Skeletal muscle tissue (tissue), 3 donors: ENCODE measurements at regions not wholly inside any gene's neighbourhood (a gene's known extent, or its start where the extent isn't known, plus 50 kb on each side); places are given as distances from the start of the nearest gene placed in this dataset.
A peak's percentile ranks its signal among the peaks of the same experiment; 100 is the strongest.
"Not testable (repeated sequence)": the region's sequence is repeated elsewhere in the genome, so short reads cannot be mapped to it uniquely, and the experiment has no call there.

Experiments
- H3K27ac ChIP-seq: one replicate; pipeline ENCODE4 v1.7.0; 2013; ENCODE audit warnings: mild to moderate bottlenecking, low read depth, low read length, inconsistent platforms
- H3K27me3 ChIP-seq, 3 donors: one replicate each; pipeline ENCODE4 v1.7.0; 2013; ENCODE audit warnings: low read length in 3 of 3; ENCODE audit not compliant: control insufficient read depth in 3 of 3, insufficient read depth in 3 of 3
- H3K36me3 ChIP-seq, 3 donors: one replicate each; pipeline ENCODE4 v1.7.0; 2013; ENCODE audit warnings: low read length in 3 of 3; ENCODE audit not compliant: control insufficient read depth in 3 of 3, insufficient read depth in 3 of 3
- H3K4me1 ChIP-seq, 3 donors: one replicate each; pipeline ENCODE4 v1.7.0; 2013; ENCODE audit warnings: low read length in 3 of 3, mild to moderate bottlenecking in 3 of 3; ENCODE audit not compliant: control insufficient read depth in 3 of 3, insufficient read depth in 3 of 3
- H3K4me3 ChIP-seq, 3 donors: one replicate each; pipeline ENCODE4 v1.7.0; 2013; ENCODE audit warnings: low read length in 3 of 3
- H3K9ac ChIP-seq, 3 donors: one replicate each; pipeline ENCODE4 v1.7.0; 2013; ENCODE audit warnings: low read length in 3 of 3, mild to moderate bottlenecking in 3 of 3, moderate library complexity in 2 of 3, low read depth in 1 of 3
- H3K9me3 ChIP-seq, 3 donors: one replicate each; pipeline ENCODE4 v1.7.0; 2013; ENCODE audit warnings: low read length in 3 of 3; ENCODE audit not compliant: control insufficient read depth in 3 of 3
- donor health status: Osteomylitis.

- no peak overlapping the region for H3K27ac ChIP-seq
- no peak overlapping the region for H3K4me3 ChIP-seq
- H3K27me3 ChIP-seq: peaks cover 0 to 3% (median 0%) of the 10 kb centered on the region in 3 donors
Observed at GRCh38 chrX:96556886-96557285, 127.8 kb upstream of the DIAPH2 start.

DNA sequence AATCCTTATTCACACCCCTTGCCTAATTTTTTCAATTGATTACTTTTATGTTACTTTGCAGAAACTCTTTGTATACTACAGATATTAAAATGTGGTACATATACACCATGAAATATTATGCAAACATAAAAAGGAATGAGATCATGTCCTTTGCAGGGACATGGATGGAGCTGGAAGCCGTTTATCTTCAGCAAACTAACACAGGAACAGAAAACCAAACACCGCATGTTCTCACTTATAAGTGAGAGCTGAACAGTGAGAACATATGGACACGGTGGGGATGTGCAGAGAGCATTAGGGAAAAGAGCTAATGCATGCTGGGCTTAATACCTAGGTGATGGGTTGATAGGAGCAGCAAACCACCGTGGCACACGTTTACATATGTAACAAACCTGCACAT lies 123.5 kb upstream of the DIAPH2 start:
- H3K27me3 ChIP-seq, H3K9me3 ChIP-seq, H3K27ac ChIP-seq, H3K4me1 ChIP-seq, H3K36me3 ChIP-seq, H3K9ac ChIP-seq, H3K4me3 ChIP-seq: not testable (repeated sequence)

More at GRCh38 chrX:96556886-96557285, 127.8 kb upstream of the DIAPH2 start:
- H3K9me3 ChIP-seq: no peaks in the 10 kb centered on the region
- no peaks in the 10 kb centered on the region for H3K4me1 ChIP-seq
- H3K36me3 ChIP-seq: no peaks in the 10 kb centered on the region
- H3K9ac ChIP-seq: peak overlapping the region in 1 of 3 donors; percentile 18

GRCh38 chrX:96563646-96564045 lies 121.0 kb upstream of the DIAPH2 start:
- no peaks in the 10 kb centered on the region for H3K9me3 ChIP-seq
- no peaks in the 10 kb centered on the region for H3K36me3 ChIP-seq
- H3K27ac ChIP-seq: no peak overlapping the region

DNA sequence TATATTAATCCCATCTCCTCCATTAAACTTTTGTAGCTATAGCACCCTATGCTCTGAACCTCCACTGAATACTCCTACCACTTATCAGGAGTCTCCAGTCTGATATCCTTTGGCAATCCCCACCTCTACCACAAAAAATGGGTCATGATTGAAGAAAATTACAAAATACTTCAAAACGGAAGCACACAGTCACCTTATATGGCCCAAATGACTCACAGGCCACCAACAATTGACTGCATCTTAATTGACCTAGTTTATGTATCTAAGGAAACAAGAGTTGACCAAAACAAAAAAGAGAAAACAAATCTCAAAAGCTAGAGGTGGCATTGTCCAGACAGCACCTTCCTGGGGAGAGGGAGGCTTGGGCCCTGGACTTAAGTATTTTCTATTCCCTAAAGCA lies 120.0 kb upstream of the DIAPH2 start:
- Histone ChIP-seq H3K36me3 (no peaks in the 10 kb centered on the region), H3K27me3 (no peaks in the 10 kb centered on the region), H3K4me1 (no peaks in the 10 kb centered on the region), H3K4me3 (no peak overlapping the region), H3K9ac (no peak overlapping the region), H3K27ac (no peak overlapping the region), H3K9me3 (no peaks in the 10 kb centered on the region)

More at GRCh38 chrX:96563646-96564045, 121.0 kb upstream of the DIAPH2 start:
- Histone ChIP-seq H3K4me3 (no peak overlapping the region), H3K27me3 (no peaks in the 10 kb centered on the region), H3K9ac (no peak overlapping the region), H3K4me1 (no peaks in the 10 kb centered on the region)

GRCh38 chrX:96566878-96567277 lies 117.8 kb upstream of the DIAPH2 start:
- no peaks in the 10 kb centered on the region for H3K36me3 ChIP-seq
- H3K9ac ChIP-seq: no peak overlapping the region
- H3K4me3 ChIP-seq: no peak overlapping the region
- H3K27ac ChIP-seq: no peak overlapping the region
- peaks cover 0 to 2% (median 0%) of the 10 kb centered on the region in 3 donors for H3K9me3 ChIP-seq
- H3K4me1 ChIP-seq: no peaks in the 10 kb centered on the region
- H3K27me3 ChIP-seq: no peaks in the 10 kb centered on the region

GRCh38 chrX:96568071-96568470 lies 116.6 kb upstream of the DIAPH2 start:
- Histone ChIP-seq H3K9me3 (peaks cover 0 to 2% (median 0%) of the 10 kb centered on the region in 3 donors), H3K27me3 (no peaks in the 10 kb centered on the region)

GRCh38 chrX:96569034-96569433 lies 115.6 kb upstream of the DIAPH2 start:
- Histone ChIP-seq H3K27me3 (no peaks in the 10 kb centered on the region), H3K4me3 (no peak overlapping the region), H3K9me3 (peaks cover 0 to 2% (median 0%) of the 10 kb centered on the region in 3 donors), H3K4me1 (no peaks in the 10 kb centered on the region), H3K27ac (no peak overlapping the region), H3K9ac (no peak overlapping the region), H3K36me3 (no peaks in the 10 kb centered on the region)

More at GRCh38 chrX:96568071-96568470, 116.6 kb upstream of the DIAPH2 start:
- Histone ChIP-seq H3K36me3 (no peaks in the 10 kb centered on the region), H3K27ac (no peak overlapping the region), H3K9ac (no peak overlapping the region), H3K4me3 (no peak overlapping the region), H3K4me1 (no peaks in the 10 kb centered on the region)

- no peak overlapping the region for H3K9ac ChIP-seq
- no peak overlapping the region for H3K27ac ChIP-seq
- no peaks in the 10 kb centered on the region for H3K4me1 ChIP-seq
- H3K4me3 ChIP-seq: no peak overlapping the region
- H3K9me3 ChIP-seq: peaks cover 0 to 2% (median 0%) of the 10 kb centered on the region in 3 donors
- H3K27me3 ChIP-seq: no peaks in the 10 kb centered on the region
- no peaks in the 10 kb centered on the region for H3K36me3 ChIP-seq
Observed at GRCh38 chrX:96575011-96575410, 109.6 kb upstream of the DIAPH2 start.

DNA sequence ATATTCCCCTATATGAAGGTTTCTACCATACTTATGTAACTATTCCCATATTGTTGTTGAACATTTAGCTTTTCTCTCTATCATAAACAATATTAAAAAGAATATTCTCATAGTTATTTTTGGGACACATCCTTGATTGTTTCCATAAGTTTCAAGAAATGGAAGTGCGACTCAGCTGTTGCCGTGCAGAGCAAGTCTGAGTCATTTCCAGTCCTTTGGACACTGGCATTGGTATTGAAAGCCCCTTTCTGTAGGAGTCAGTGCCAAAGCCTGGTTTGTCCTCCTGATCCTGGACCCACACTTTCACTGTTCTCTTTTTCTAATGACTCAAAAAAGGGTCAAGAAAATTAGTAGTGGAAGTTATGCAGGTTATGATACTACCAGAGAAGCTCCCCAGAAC lies 108.3 kb upstream of the DIAPH2 start:
- no peak overlapping the region for H3K9ac ChIP-seq
- H3K27ac ChIP-seq: no peak overlapping the region
- no peaks in the 10 kb centered on the region for H3K36me3 ChIP-seq
- no peaks in the 10 kb centered on the region for H3K27me3 ChIP-seq
- H3K9me3 ChIP-seq: no peaks in the 10 kb centered on the region
- no peaks in the 10 kb centered on the region for H3K4me1 ChIP-seq
- H3K4me3 ChIP-seq: no peak overlapping the region

DNA sequence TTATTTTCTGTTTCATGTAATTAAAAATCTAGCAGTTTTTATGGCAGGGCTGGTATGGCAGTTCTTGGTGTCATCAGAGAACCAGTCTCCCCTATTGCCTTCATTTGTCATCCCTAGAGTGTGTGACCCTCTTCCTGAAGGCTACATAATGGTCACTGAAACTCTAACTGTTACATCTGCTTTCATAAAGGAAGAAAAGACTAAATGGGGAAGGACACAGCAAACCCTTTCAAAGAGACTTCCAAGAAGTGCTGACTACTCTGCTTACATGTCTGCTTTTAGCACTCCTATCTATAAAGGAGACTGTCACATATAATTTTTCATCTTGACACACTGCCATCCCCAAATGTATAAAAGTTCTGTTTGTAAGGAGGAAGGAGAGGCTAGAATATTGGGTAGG lies 105.9 kb upstream of the DIAPH2 start:
- H3K27me3 ChIP-seq: no peaks in the 10 kb centered on the region
- no peaks in the 10 kb centered on the region for H3K36me3 ChIP-seq
- no peaks in the 10 kb centered on the region for H3K4me1 ChIP-seq
- no peaks in the 10 kb centered on the region for H3K9me3 ChIP-seq
- no peak overlapping the region for H3K4me3 ChIP-seq
- H3K27ac ChIP-seq: no peak overlapping the region
- no peak overlapping the region for H3K9ac ChIP-seq

GRCh38 chrX:96579252-96579651 lies 105.4 kb upstream of the DIAPH2 start:
- no peak overlapping the region for H3K4me3 ChIP-seq
- no peaks in the 10 kb centered on the region for H3K4me1 ChIP-seq
- no peaks in the 10 kb centered on the region for H3K36me3 ChIP-seq
- no peak overlapping the region for H3K9ac ChIP-seq
- H3K27ac ChIP-seq: no peak overlapping the region
- H3K9me3 ChIP-seq: no peaks in the 10 kb centered on the region
- no peaks in the 10 kb centered on the region for H3K27me3 ChIP-seq
